BE2C (cell line): ENCODE measurements at regions not wholly inside any gene's neighbourhood (a gene's known extent, or its start where the extent isn't known, plus 50 kb on each side); places are given as distances from the start of the nearest gene placed in this dataset.

Source experiments
- DNase-seq: peaks from one replicate; pipeline ENCODE4 v3.0.0-alpha.2; 2020
- H3K27me3 ChIP-seq: fragments of 250-450 bp; sonication (Bioruptor Pico); 2 replicates; pipeline ENCODE4 v1.5.1; 2020; ENCODE audit warnings: mild to moderate bottlenecking
- H3K36me3 ChIP-seq: fragments of 250-450 bp; sonication (Bioruptor Pico); 2 replicates; pipeline ENCODE4 v1.5.1; 2020; ENCODE audit warnings: mild to moderate bottlenecking
- H3K4me1 ChIP-seq: fragments of 250-450 bp; sonication (Bioruptor Pico); 2 replicates; pipeline ENCODE4 v1.5.1; 2020
- H3K4me3 ChIP-seq: 2 replicates; pipeline ENCODE4 v1.5.1; 2011; ENCODE audit warnings: low read depth, low read length
- H3K9me3 ChIP-seq: fragments of 250-450 bp; sonication (Bioruptor Pico); 2 replicates; pipeline ENCODE4 v1.5.1; 2020
- TF ChIP-seq, protein P1 (sequence below): IDR thresholded peaks from 2 replicates; pipeline ENCODE4 v1.5.1; 2012; ENCODE audit warnings: mild to moderate bottlenecking, low read depth, low read length

DNA sequence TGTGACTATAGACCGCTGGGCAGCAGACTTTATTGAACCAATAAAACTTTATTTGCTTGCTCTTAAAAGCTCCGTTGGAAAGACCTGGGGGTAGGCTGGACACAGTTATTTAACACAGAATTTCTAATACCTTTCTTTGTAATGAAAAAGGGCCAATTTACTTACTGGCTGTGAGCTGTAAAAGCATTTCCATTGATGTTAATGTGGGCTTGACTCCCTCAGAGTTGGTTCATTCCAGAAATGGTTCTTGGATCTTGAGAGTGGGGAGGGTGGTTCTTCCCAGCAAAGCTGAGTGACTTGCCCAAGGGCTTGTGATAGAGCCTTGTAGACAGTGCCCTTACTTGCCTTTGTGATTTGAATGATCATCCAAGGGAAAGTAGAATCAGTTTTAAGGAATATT, 100.6 kb downstream of the SOX4 start:
- no peaks in the 10 kb centered on the region for H3K36me3 ChIP-seq
- H3K9me3 ChIP-seq = no peaks in the 10 kb centered on the region
- TF ChIP-seq, protein P1, sequence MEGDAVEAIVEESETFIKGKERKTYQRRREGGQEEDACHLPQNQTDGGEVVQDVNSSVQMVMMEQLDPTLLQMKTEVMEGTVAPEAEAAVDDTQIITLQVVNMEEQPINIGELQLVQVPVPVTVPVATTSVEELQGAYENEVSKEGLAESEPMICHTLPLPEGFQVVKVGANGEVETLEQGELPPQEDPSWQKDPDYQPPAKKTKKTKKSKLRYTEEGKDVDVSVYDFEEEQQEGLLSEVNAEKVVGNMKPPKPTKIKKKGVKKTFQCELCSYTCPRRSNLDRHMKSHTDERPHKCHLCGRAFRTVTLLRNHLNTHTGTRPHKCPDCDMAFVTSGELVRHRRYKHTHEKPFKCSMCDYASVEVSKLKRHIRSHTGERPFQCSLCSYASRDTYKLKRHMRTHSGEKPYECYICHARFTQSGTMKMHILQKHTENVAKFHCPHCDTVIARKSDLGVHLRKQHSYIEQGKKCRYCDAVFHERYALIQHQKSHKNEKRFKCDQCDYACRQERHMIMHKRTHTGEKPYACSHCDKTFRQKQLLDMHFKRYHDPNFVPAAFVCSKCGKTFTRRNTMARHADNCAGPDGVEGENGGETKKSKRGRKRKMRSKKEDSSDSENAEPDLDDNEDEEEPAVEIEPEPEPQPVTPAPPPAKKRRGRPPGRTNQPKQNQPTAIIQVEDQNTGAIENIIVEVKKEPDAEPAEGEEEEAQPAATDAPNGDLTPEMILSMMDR = no peak
- no peaks in the 10 kb centered on the region for H3K27me3 ChIP-seq
- no peak overlapping the region for H3K4me3 ChIP-seq
- DNase-seq = no peak
- H3K4me1 ChIP-seq = no peaks in the 10 kb centered on the region

DNA sequence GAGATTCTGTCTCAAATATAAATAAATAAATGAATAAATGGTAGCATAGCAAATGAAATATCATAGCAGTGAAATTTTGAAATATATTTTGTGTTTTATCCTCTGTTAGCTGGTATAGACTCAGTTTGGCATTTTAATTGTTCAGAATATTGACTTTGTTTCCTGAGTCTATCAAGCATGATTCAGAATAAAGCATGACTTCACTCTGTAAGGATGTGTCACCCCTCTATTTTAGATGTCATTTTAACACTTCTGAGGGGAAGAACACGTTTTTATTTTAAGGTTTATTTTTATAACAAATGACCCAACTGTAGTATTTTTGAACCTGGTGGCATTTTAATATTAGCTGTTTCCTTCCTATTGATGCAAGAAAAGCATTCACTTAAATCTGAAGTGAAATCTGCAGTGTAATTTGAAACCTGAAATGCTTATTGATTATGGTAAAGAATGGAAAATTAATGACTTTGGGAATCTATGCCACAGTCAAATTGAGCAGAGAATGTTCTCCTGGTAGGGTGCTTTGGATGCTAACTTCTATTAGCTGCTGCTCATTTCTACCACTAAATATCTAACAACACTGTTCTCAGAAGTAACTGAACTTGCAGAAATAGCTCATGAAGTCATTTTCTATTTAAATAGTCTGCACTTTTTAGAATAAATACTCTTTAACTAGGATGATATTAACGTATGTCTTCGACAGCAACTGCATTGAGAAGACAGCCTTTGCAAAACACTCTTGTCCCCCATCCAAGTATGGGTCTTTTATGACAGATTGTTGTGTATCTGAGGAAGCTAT, 114.2 kb downstream of the SOX4 start:
- no peaks in the 10 kb centered on the region for H3K4me1 ChIP-seq
- no peaks in the 10 kb centered on the region for H3K36me3 ChIP-seq
- DNase-seq = no peak
- H3K27me3 ChIP-seq = no peaks in the 10 kb centered on the region
- no peaks in the 10 kb centered on the region for H3K9me3 ChIP-seq
- H3K4me3 ChIP-seq = no peak overlapping the region
- TF ChIP-seq, protein P1 = no peak

DNA sequence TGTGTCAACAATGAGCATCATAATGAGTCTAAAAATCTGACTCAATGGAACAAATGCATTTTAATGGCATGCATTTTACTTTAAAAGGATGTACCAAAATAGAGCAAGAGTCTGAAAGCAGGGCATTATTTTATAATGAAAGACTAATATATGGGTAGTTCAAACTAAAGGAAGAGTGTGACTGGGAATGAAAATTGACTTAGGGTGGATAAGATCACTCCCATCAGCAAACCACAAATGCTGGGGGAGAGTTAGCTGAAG, 114.7 kb downstream of the SOX4 start:
- Histone ChIP-seq H3K4me1 (no peaks in the 10 kb centered on the region), H3K4me3 (no peak overlapping the region), H3K36me3 (no peaks in the 10 kb centered on the region), H3K27me3 (no peaks in the 10 kb centered on the region), H3K9me3 (no peaks in the 10 kb centered on the region)
- no peak for DNase-seq
- TF ChIP-seq, protein P1 = no peak

DNA sequence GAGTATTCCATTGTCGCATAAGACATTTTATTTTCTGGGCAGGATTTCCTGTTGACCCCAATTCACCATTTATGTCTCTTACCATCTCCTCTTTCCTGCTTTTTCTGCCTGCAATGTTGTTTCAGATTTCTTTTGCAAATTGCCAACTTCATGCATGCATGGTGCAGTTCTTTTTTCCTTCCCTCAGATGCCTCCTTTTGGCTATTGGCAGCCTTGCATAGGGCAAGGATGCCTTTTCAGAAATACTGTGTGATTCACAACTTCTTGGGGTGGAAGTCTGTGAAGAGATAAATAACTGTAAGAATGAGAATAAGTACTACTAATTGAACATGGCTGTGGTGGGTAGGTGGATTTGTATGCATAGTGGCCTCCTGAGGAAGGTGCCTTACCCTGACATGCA, 116.7 kb downstream of the SOX4 start:
- Histone ChIP-seq H3K36me3 (no peaks in the 10 kb centered on the region), H3K27me3 (no peaks in the 10 kb centered on the region), H3K4me1 (no peaks in the 10 kb centered on the region), H3K4me3 (no peak overlapping the region), H3K9me3 (no peaks in the 10 kb centered on the region)
- TF ChIP-seq, protein P1 = no peak
- no peak for DNase-seq

DNA sequence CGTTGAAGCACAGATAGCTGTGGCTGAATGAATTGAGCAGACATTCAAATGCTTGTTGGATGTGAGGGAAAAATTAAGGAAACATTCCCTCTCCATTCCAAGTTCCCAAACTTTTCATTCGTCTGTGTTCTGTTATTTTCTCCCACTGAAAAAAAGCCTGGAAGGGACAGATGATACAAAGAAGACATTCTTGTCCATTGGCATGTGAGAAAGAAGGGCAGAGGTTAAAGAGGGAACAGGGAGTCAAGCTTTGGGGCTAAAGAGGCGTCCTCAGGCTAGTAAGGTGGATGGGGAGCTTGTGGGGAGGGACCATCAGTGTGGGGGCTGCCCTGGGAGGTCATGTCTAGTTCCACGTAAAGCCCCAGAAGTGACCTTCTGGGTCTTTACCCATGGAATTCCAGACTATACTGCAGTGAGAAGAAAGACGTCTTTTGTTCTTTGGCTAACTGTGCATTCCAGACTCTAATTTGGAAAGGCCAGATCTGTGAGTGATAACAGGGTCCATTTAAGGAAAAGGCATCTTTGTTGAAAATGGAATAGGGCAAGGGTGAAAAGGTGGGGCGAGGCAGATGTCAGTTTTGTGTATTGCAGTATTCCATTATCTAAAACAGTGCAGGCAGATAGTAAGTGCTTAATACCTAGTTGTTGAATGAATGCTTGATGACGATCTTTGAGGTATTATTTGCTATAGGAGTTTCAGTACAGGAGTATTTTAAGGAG, 117.5 kb downstream of the SOX4 start:
- H3K4me1 ChIP-seq = no peaks in the 10 kb centered on the region
- no peaks in the 10 kb centered on the region for H3K27me3 ChIP-seq
- no peak for DNase-seq
- no peaks in the 10 kb centered on the region for H3K36me3 ChIP-seq
- H3K9me3 ChIP-seq = no peaks in the 10 kb centered on the region
- TF ChIP-seq, protein P1 = no peak
- H3K4me3 ChIP-seq = no peak overlapping the region

DNA sequence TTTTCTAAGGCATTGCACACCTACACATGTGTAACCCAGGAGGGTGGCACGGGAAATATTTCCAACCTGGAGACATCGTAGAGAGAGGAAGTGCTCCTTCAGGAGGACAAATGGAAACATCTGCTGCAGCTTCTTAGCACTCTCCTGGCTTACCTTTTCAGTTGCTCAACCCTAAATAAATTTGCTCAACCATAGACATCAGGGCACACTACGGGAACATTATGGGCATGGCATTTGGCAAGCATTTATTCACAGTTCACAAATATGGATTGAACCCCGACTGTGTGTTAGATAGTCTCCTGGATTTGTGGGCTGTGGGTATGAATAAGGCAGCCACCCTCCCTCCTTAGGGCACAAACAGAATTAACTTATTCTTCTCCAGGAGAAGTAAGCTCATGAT, 118.7 kb downstream of the SOX4 start:
- Histone ChIP-seq H3K9me3 (no peaks in the 10 kb centered on the region), H3K4me3 (no peak overlapping the region), H3K36me3 (no peaks in the 10 kb centered on the region), H3K27me3 (no peaks in the 10 kb centered on the region), H3K4me1 (no peaks in the 10 kb centered on the region)
- no peak for DNase-seq
- TF ChIP-seq, protein P1 = no peak
